HepG2 (cell line): ENCODE measurements at regions not wholly inside any gene's neighbourhood (a gene's known extent, or its start where the extent isn't known, plus 50 kb on each side); places are given as distances from the start of the nearest gene placed in this dataset.

ENCODE experiments used
- ATAC-seq: fragments of 200-7000 bp; cut with Tn5 transposase; 3 replicates; pipeline ENCODE4 v1.9.1; 2020; ENCODE audit warnings: mild to moderate bottlenecking, moderate library complexity
- BruUV-seq: library from RNA; stranded (reverse); fragments of 400-500 nt; replicated peaks from 2 replicates; lab custom pipeline; 2021; lab: Mats Ljungman, UMichigan
- CTCF ChIA-PET: fragments of 300-600 bp; formaldehyde crosslinking; extraction: SDS; loops from one replicate; lab custom pipeline; 2021; ENCODE audit warnings: low total read pairs, inconsistent platforms, low intra/inter-chr PET ratio; lab: Yijun Ruan, JAX
- POLR2A ChIA-PET: fragments of 350-600 bp; sonication (Branson Sonifier 250); formaldehyde crosslinking; loops from one replicate; lab custom pipeline; 2020; ENCODE audit warnings: antibody characterized with exemption, inconsistent platforms; lab: Yijun Ruan, JAX
- DNase-seq: peaks from one replicate; pipeline ENCODE4 v3.0.0-alpha.2; 2015; ENCODE audit warnings: low spot score
- FAIRE-seq: peaks from 3 replicates; lab custom pipeline; 2011; peaks lifted over from hg19 to GRCh38; lab: Jason Lieb, UNC
- H2AFZ ChIP-seq: one replicate; pipeline ENCODE4 v1.6.1; 2011; ENCODE audit warnings: low read length, inconsistent platforms
- H3K27ac ChIP-seq: fragments of 300-600 bp; 3 replicates; pipeline ENCODE4 v1.8.0; 2011; ENCODE audit warnings: mixed run types, mild to moderate bottlenecking, mixed read lengths, low read length, inconsistent platforms; ENCODE audit not compliant: insufficient read depth; ENCODE audit errors: extremely low read length
- H3K27me3 ChIP-seq, 2 experiments: fragments of 200-600 bp in 1 of 2; 2 replicates in 1 of 2; 3 replicates in 1 of 2; pipeline versions ENCODE4 v1.6.0 to v1.8.0; 2011; ENCODE audit warnings: low read length in 2 of 2, mild to moderate bottlenecking in 2 of 2, moderate library complexity in 2 of 2, inconsistent platforms in 1 of 2; ENCODE audit not compliant: insufficient read depth in 2 of 2, control insufficient read depth in 1 of 2
- H3K36me3 ChIP-seq, 2 experiments: fragments of 200-600 bp in 1 of 2; replicated peaks in 1 of 2; 2 replicates in 1 of 2; 3 replicates in 1 of 2; pipeline versions ENCODE4 v1.5.1 to v1.8.0; 2011; ENCODE audit warnings: low read length in 2 of 2, inconsistent platforms in 1 of 2; ENCODE audit not compliant: insufficient read depth in 2 of 2, control insufficient read depth in 1 of 2
- H3K4me1 ChIP-seq: 2 replicates; pipeline ENCODE4 v1.5.1; 2012; ENCODE audit warnings: low read length, inconsistent platforms; ENCODE audit not compliant: insufficient read depth
- H3K4me2 ChIP-seq: 2 replicates; pipeline ENCODE4 v1.6.0; 2011; ENCODE audit warnings: low read depth, low read length, inconsistent platforms
- H3K4me3 ChIP-seq, 3 experiments: fragments of 200-600 bp in 1 of 3; sonication (generic), shearing (Covaris generic) in 1 of 3; replicated peaks in 1 of 3; 2 replicates each; pipeline ENCODE4 v1.5.1; 2011 to 2016; ENCODE audit warnings: low read length in 3 of 3, inconsistent platforms in 2 of 3, low read depth in 2 of 3, mild to moderate bottlenecking in 2 of 3, control low read depth in 1 of 3, mixed read lengths in 1 of 3; ENCODE audit not compliant: insufficient read depth in 1 of 3
- H3K79me2 ChIP-seq: one replicate; pipeline ENCODE4 v1.6.1; 2011; ENCODE audit warnings: low read length, inconsistent platforms; ENCODE audit not compliant: insufficient read depth
- H3K9ac ChIP-seq: 2 replicates; pipeline ENCODE4 v1.6.0; 2011; ENCODE audit warnings: mild to moderate bottlenecking, low read depth, low read length, inconsistent platforms; ENCODE audit not compliant: insufficient read depth
- H3K9me3 ChIP-seq: 2 replicates; pipeline ENCODE4 v1.5.1; 2012; ENCODE audit warnings: mild to moderate bottlenecking, low read length
- H4K20me1 ChIP-seq: 2 replicates; pipeline ENCODE4 v1.6.0; 2011; ENCODE audit warnings: inconsistent platforms, mild to moderate bottlenecking, low read length, moderate library complexity; ENCODE audit not compliant: insufficient read depth
- FOXM1 ChIP-seq: sonication (generic); formaldehyde crosslinking; IDR thresholded peaks from 2 replicates; pipeline ENCODE4 v1.5.0; 2020; ENCODE audit warnings: missing genetic modification reagents
- NAIF1 ChIP-seq: sonication (generic); formaldehyde crosslinking; IDR thresholded peaks from 2 replicates; pipeline ENCODE4 v1.5.0; 2020; ENCODE audit warnings: mild to moderate bottlenecking, missing genetic modification reagents, borderline replicate concordance
- NR1H2 ChIP-seq: sonication (generic); formaldehyde crosslinking; IDR thresholded peaks from 2 replicates; pipeline ENCODE4 v1.8.1; 2022; ENCODE audit warnings: low read depth, missing genetic modification reagents, borderline replicate concordance
- RARG ChIP-seq: sonication (generic); formaldehyde crosslinking; IDR thresholded peaks from 2 replicates; pipeline ENCODE4 v1.4.0; 2020; ENCODE audit warnings: low read depth, mild to moderate bottlenecking, missing genetic modification reagents
- RXRB ChIP-seq: IDR thresholded peaks from 2 replicates; pipeline ENCODE4 v1.6.1; 2016; ENCODE audit warnings: borderline replicate concordance, missing genetic modification reagents, missing compliant biosample characterization
- SIX1 ChIP-seq: sonication (generic); formaldehyde crosslinking; IDR thresholded peaks from 2 replicates; pipeline ENCODE4 v1.4.0; 2020; ENCODE audit warnings: missing genetic modification reagents, borderline replicate concordance
- ZNF224 ChIP-seq: sonication (generic); formaldehyde crosslinking; IDR thresholded peaks from 2 replicates; pipeline ENCODE4 v1.5.0; 2020; ENCODE audit warnings: mild to moderate bottlenecking, missing genetic modification reagents
- ZNF546 ChIP-seq: sonication (generic); formaldehyde crosslinking; conservative IDR thresholded peaks from 2 replicates; pipeline ENCODE4 v1.8.1; 2023; ENCODE audit warnings: mild to moderate bottlenecking, missing genetic modification reagents
- ZNF746 ChIP-seq: sonication (generic); formaldehyde crosslinking; IDR thresholded peaks from 2 replicates; pipeline ENCODE4 v1.8.0; 2022; ENCODE audit warnings: mild to moderate bottlenecking, missing genetic modification reagents
- ZNF883 ChIP-seq: sonication (generic); formaldehyde crosslinking; IDR thresholded peaks from 2 replicates; pipeline ENCODE4 v1.5.1; 2020; ENCODE audit warnings: mild to moderate bottlenecking, missing genetic modification reagents; ENCODE audit errors: not compliant biosample characterization
- WGBS: methylation state at CpG from one replicate; pipeline ENCODE4 v1.1.6; 2017; ENCODE audit warnings: low lambda C conversion rate; 5-methylcytosine and 5-hydroxymethylcytosine counted together
- in situ Hi-C: cut with HindIII; loops from 2 replicates; pipeline ENCODE4 v1.10.0; 2017; ENCODE audit warnings: low pct_unique_long_range_greater_than_20kb; ENCODE audit not compliant: extremely low pct_ligation_motif_present
- intact Hi-C: fragments of 100-400 bp; cut with micrococcal nuclease; formaldehyde crosslinking; loops from one replicate; pipeline ENCODE4 v1.10.0; 2022; ENCODE audit not compliant: unreplicated experiment
- TF ChIP-seq, protein P1 (sequence below): sonication (generic); formaldehyde crosslinking; IDR thresholded peaks from one replicate; pipeline ENCODE4 v1.5.1; 2020; ENCODE audit warnings: mild to moderate bottlenecking, missing genetic modification reagents; ENCODE audit errors: not compliant biosample characterization
- TF ChIP-seq, protein P2 (sequence below): IDR thresholded peaks from 2 replicates; pipeline ENCODE4 v1.6.1; 2016
- TF ChIP-seq, protein P3 (sequence below): sonication (generic); formaldehyde crosslinking; IDR thresholded peaks from 2 replicates; pipeline ENCODE4 v1.4.0; 2020; ENCODE audit warnings: missing genetic modification reagents

DNA sequence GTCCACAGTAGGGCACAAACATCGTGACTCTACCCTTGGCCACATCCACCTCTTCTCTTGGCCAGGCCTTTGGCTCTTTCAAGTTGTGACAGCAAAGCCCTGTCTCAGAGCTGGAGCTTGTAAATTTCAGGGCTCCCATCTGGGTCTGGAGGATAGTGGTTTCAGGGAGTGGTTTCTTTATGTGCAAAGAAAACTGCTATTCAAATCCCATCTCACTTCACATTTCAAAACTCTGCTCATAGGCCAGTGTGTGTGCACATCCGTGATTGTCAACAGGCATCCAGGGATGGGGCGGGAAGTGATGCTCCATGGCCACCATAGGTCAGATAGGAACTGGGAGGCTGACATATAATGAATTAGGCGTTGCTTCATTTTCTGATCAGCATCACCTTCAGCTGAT is 107.8 kb upstream of the IL12B start (continued):
- TF ChIP-seq, protein P1, sequence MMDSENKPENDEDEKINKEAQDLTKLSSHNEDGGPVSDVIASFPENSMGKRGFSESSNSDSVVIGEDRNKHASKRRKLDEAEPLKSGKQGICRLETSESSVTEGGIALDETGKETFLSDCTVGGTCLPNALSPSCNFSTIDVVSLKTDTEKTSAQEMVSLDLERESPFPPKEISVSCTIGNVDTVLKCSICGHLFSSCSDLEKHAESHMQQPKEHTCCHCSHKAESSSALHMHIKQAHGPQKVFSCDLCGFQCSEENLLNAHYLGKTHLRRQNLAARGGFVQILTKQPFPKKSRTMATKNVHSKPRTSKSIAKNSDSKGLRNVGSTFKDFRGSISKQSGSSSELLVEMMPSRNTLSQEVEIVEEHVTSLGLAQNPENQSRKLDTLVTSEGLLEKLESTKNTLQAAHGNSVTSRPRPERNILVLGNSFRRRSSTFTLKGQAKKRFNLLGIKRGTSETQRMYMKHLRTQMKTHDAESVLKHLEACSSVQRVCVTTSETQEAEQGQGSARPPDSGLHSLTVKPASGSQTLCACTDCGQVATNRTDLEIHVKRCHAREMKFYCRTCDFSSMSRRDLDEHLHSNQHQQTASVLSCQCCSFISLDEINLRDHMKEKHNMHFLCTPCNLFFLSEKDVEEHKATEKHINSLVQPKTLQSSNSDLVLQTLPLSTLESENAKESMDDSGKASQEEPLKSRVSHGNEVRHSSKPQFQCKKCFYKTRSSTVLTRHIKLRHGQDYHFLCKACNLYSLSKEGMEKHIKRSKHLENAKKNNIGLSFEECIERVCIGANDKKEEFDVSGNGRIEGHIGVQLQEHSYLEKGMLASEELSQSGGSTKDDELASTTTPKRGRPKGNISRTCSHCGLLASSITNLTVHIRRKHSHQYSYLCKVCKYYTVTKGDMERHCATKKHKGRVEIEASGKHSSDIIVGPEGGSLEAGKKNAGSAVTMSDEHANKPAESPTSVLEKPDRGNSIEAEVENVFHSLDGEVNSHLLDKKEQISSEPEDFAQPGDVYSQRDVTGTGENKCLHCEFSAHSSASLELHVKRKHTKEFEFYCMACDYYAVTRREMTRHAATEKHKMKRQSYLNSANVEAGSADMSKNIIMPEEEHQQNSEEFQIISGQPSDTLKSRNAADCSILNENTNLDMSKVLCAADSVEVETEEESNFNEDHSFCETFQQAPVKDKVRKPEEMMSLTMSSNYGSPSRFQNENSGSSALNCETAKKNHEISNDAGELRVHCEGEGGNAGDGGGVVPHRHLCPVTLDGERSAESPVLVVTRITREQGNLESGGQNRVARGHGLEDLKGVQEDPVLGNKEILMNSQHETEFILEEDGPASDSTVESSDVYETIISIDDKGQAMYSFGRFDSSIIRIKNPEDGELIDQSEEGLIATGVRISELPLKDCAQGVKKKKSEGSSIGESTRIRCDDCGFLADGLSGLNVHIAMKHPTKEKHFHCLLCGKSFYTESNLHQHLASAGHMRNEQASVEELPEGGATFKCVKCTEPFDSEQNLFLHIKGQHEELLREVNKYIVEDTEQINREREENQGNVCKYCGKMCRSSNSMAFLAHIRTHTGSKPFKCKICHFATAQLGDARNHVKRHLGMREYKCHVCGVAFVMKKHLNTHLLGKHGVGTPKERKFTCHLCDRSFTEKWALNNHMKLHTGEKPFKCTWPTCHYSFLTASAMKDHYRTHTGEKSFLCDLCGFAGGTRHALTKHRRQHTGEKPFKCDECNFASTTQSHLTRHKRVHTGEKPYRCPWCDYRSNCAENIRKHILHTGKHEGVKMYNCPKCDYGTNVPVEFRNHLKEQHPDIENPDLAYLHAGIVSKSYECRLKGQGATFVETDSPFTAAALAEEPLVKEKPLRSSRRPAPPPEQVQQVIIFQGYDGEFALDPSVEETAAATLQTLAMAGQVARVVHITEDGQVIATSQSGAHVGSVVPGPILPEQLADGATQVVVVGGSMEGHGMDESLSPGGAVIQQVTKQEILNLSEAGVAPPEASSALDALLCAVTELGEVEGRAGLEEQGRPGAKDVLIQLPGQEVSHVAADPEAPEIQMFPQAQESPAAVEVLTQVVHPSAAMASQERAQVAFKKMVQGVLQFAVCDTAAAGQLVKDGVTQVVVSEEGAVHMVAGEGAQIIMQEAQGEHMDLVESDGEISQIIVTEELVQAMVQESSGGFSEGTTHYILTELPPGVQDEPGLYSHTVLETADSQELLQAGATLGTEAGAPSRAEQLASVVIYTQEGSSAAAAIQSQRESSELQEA (CRISPR knock-in tag) = no peak
- TF ChIP-seq, all 625 proteins: peak for 0

DNA sequence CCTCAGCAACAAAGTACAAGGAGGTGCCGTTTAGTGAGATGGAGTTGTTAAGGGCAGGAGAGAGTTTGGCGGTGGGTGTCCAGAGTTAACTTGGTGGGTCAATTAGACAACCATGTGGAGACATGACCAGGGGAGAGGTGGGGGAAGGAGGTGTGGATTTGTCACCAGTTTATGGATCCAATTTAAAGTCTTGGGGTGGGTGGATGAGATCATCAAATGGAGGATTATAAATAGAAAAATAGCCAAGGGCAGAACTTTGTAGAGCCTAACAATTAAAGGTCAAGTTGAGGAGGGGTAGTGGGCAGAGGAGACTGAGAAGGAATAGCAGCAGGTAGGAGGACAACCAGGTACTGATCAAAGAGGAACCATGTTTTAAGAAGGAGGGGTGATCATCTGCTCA is 108.7 kb upstream of the IL12B start:
- no peak for ATAC-seq
- no peak overlapping the region for H3K9ac ChIP-seq
- H3K4me2 ChIP-seq = no peak overlapping the region
- H3K4me1 ChIP-seq = no peaks in the 10 kb centered on the region
- in situ Hi-C loops = no loop called here
- 3% methylated on average over 2 of the region's 2 CpGs for WGBS
- H3K27me3 ChIP-seq = 0 out of 5 replicates have a peak, but pooled peaks cover 0 to 11% of the 10 kb centered on the region in 2 experiments
- no peaks in the 10 kb centered on the region for H3K9me3 ChIP-seq
- FAIRE-seq = no peak
- DNase-seq = no peak
- no peaks in the 10 kb centered on the region for H3K36me3 ChIP-seq
- H3K79me2 ChIP-seq = no peaks in the 10 kb centered on the region
- no peak overlapping the region for H2AFZ ChIP-seq
- H3K27ac ChIP-seq = no peak overlapping the region
- intact Hi-C loops = no loop called here
- H3K4me3 ChIP-seq = no peak overlapping the region
- H4K20me1 ChIP-seq = no peaks in the 10 kb centered on the region
- BruUV-seq = no TSS peak
- POLR2A ChIA-PET = no interaction called here
- CTCF ChIA-PET = no interaction called here
- TF ChIP-seq ZNF224 (CRISPR knock-in tag) (no peak), NAIF1 (CRISPR knock-in tag) (no peak), ZNF746 (CRISPR knock-in tag) (no peak), SIX1 (CRISPR knock-in tag) (no peak), FOXM1 (CRISPR knock-in tag) (no peak), RXRB (CRISPR knock-in tag) (no peak), NR1H2 (CRISPR knock-in tag) (no peak), RARG (CRISPR knock-in tag) (no peak), ZNF883 (CRISPR knock-in tag) (no peak), ZNF546 (CRISPR knock-in tag) (no peak)
- TF ChIP-seq, protein P2, sequence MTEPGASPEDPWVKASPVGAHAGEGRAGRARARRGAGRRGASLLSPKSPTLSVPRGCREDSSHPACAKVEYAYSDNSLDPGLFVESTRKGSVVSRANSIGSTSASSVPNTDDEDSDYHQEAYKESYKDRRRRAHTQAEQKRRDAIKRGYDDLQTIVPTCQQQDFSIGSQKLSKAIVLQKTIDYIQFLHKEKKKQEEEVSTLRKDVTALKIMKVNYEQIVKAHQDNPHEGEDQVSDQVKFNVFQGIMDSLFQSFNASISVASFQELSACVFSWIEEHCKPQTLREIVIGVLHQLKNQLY = no peak
- TF ChIP-seq, protein P3, sequence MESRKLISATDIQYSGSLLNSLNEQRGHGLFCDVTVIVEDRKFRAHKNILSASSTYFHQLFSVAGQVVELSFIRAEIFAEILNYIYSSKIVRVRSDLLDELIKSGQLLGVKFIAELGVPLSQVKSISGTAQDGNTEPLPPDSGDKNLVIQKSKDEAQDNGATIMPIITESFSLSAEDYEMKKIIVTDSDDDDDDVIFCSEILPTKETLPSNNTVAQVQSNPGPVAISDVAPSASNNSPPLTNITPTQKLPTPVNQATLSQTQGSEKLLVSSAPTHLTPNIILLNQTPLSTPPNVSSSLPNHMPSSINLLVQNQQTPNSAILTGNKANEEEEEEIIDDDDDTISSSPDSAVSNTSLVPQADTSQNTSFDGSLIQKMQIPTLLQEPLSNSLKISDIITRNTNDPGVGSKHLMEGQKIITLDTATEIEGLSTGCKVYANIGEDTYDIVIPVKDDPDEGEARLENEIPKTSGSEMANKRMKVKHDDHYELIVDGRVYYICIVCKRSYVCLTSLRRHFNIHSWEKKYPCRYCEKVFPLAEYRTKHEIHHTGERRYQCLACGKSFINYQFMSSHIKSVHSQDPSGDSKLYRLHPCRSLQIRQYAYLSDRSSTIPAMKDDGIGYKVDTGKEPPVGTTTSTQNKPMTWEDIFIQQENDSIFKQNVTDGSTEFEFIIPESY = no peak
